ENCODE measurements at regions not wholly inside any gene's neighbourhood (a gene's known extent, or its start where the extent isn't known, plus 50 kb on each side); places are given as distances from the start of the nearest gene placed in this dataset.

DNA sequence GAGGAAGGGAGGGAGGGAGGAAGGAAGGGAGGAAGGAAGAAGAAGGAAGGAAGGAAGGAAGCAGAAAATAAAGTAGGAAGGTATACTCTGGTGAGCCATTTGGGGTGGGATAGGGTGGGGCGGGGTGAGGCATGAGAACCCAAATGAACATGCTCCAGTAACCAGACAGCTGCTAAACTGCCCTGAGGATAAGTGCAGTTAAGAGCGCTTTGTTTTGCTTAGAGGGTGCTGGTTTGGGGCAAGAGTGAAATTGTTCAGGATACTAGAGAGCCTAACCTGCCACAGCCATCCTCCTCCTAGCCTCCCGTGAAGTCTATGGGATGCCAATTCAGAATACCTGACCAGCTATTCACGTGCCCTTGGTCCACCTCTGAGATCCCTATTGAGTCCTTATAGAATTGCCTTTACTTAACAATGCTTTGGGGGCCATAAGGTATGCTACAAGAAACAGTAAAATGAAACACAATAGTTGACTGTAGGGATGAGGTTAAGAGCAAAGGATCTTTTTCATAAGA is 59.0 kb upstream of the ATF3 start:
- ATAC-seq (ENCODE audit: low FRiP score) (no peak), DNase-seq (no peak)
- no peaks in the 10 kb centered on the region for H3K9me3 ChIP-seq (ENCODE audit: control insufficient read depth, low read length)
- no peaks in the 10 kb centered on the region for H3K4me1 ChIP-seq (ENCODE audit: control insufficient read depth in 1 of 2, insufficient read depth in 2 of 2, low read length in 2 of 2)
- H3K36me3 ChIP-seq (ENCODE audit: control insufficient read depth in 1 of 2, insufficient read depth in 2 of 2, low read length in 1 of 2) = no peaks in the 10 kb centered on the region
- no peaks in the 10 kb centered on the region for H3K27me3 ChIP-seq (ENCODE audit: control insufficient read depth in 1 of 2, insufficient read depth in 2 of 2, low read length in 1 of 2)
- H3K27ac ChIP-seq (ENCODE audit: low read depth in 1 of 2, low read length in 2 of 2) = no peak overlapping the region
- 69 to 70% methylated on average over 4 of the region's 4 CpGs for WGBS, 2 donors
- intact Hi-C loops (cut with DNase I) = no loop called here
- H3K4me3 ChIP-seq (ENCODE audit: low read length in 2 of 2) = no peak overlapping the region

GRCh38 chr1:212551929-212552328 is 56.6 kb upstream of the ATF3 start:
- no peak overlapping the region for H3K27ac ChIP-seq (ENCODE audit: low read depth in 1 of 2, low read length in 2 of 2)
- H3K4me1 ChIP-seq (ENCODE audit: control insufficient read depth in 1 of 2, insufficient read depth in 2 of 2, low read length in 2 of 2) = no peaks in the 10 kb centered on the region
- no peaks in the 10 kb centered on the region for H3K36me3 ChIP-seq (ENCODE audit: control insufficient read depth in 1 of 2, insufficient read depth in 2 of 2, low read length in 1 of 2)
- intact Hi-C loops (cut with DNase I) = no loop called here
- ATAC-seq (ENCODE audit: low FRiP score) (no peak), DNase-seq (no peak)
- no peak overlapping the region for H3K4me3 ChIP-seq (ENCODE audit: low read length in 2 of 2)
- H3K9me3 ChIP-seq (ENCODE audit: control insufficient read depth, low read length) = no peaks in the 10 kb centered on the region
- no peaks in the 10 kb centered on the region for H3K27me3 ChIP-seq (ENCODE audit: control insufficient read depth in 1 of 2, insufficient read depth in 2 of 2, low read length in 1 of 2)
- 62 to 72% methylated on average over 4 of the region's 4 CpGs for WGBS, 2 donors

DNA sequence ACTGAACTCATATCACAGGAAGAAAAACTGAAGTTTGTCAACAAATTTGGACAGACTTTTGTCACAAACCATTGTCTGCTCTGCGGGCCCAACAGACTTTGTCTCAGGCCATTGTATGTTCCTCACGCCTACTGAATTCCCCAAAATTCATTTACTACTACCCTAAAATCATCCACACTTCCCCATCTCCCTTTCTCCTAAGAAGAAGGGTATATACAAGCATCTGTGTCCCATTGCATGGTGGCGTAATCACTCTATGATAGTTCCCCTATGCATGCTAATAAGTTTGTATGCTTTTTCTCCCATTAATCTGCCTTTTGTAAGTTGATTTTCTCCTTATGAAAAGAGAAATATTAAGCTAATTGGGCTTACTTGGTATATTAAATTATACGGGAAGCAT is 54.9 kb upstream of the ATF3 start:
- 84 to 93% methylated on average over 4 of the region's 4 CpGs for WGBS, 2 donors
- no peak overlapping the region for H3K27ac ChIP-seq (ENCODE audit: low read depth in 1 of 2, low read length in 2 of 2)
- ATAC-seq (ENCODE audit: low FRiP score) = no peak
- intact Hi-C loops (cut with DNase I) = no loop called here
- H3K4me1 ChIP-seq (ENCODE audit: control insufficient read depth in 1 of 2, insufficient read depth in 2 of 2, low read length in 2 of 2) = no peaks in the 10 kb centered on the region
- no peaks in the 10 kb centered on the region for H3K36me3 ChIP-seq (ENCODE audit: control insufficient read depth in 1 of 2, insufficient read depth in 2 of 2, low read length in 1 of 2)
- no peaks in the 10 kb centered on the region for H3K9me3 ChIP-seq (ENCODE audit: control insufficient read depth, low read length)
- no peak for DNase-seq
- H3K4me3 ChIP-seq (ENCODE audit: low read length in 2 of 2) = no peak overlapping the region
- no peaks in the 10 kb centered on the region for H3K27me3 ChIP-seq (ENCODE audit: control insufficient read depth in 1 of 2, insufficient read depth in 2 of 2, low read length in 1 of 2)

DNA sequence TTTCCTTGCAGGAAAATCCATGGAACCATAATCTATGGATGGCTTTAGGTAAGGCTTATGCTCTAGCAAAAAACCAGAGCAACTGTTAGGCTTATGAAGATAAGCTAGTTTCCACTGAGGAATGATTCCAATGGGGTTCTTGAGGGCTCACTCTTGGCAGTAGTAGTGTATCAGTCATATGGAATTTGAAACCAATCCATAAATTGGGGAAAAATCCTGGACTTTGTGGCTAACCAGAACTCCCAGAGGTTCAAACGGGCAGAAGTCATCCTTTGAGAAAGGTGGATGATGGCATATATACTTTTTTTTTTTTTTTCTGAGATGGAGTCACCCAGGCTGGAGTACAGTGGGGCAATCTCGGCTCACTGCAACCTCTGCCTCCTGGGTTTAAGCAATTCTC is 54.2 kb upstream of the ATF3 start:
- 87 to 93% methylated on average over 2 of the region's 2 CpGs for WGBS, 2 donors
- no peak for ATAC-seq (ENCODE audit: low FRiP score)
- no peaks in the 10 kb centered on the region for H3K36me3 ChIP-seq (ENCODE audit: control insufficient read depth in 1 of 2, insufficient read depth in 2 of 2, low read length in 1 of 2)
- H3K4me1 ChIP-seq (ENCODE audit: control insufficient read depth in 1 of 2, insufficient read depth in 2 of 2, low read length in 2 of 2) = no peaks in the 10 kb centered on the region
- no peaks in the 10 kb centered on the region for H3K9me3 ChIP-seq (ENCODE audit: control insufficient read depth, low read length)
- no peak overlapping the region for H3K27ac ChIP-seq (ENCODE audit: low read depth in 1 of 2, low read length in 2 of 2)
- no peak overlapping the region for H3K4me3 ChIP-seq (ENCODE audit: low read length in 2 of 2)
- DNase-seq = no peak
- H3K27me3 ChIP-seq (ENCODE audit: control insufficient read depth in 1 of 2, insufficient read depth in 2 of 2, low read length in 1 of 2) = no peaks in the 10 kb centered on the region
- intact Hi-C loops (cut with DNase I) = no loop called here

GRCh38 chr1:212555426-212555825 is 53.1 kb upstream of the ATF3 start:
- Histone ChIP-seq H3K36me3 (ENCODE audit: control insufficient read depth in 1 of 2, insufficient read depth in 2 of 2, low read length in 1 of 2) (no peaks in the 10 kb centered on the region), H3K4me3 (ENCODE audit: low read length in 2 of 2) (no peak overlapping the region), H3K27ac (ENCODE audit: low read depth in 1 of 2, low read length in 2 of 2) (no peak overlapping the region), H3K4me1 (ENCODE audit: control insufficient read depth in 1 of 2, insufficient read depth in 2 of 2, low read length in 2 of 2) (no peaks in the 10 kb centered on the region), H3K9me3 (ENCODE audit: control insufficient read depth, low read length) (no peaks in the 10 kb centered on the region), H3K27me3 (ENCODE audit: control insufficient read depth in 1 of 2, insufficient read depth in 2 of 2, low read length in 1 of 2) (no peaks in the 10 kb centered on the region)
- ATAC-seq (ENCODE audit: low FRiP score) (no peak), DNase-seq (no peak)
- intact Hi-C loops (cut with DNase I) = loop anchor here (5.0 kb wide), 2 partner anchors 38 to 73 kb away; no protein-coding TSS in a partner anchor
- 82% methylated on average over 2 of the region's 2 CpGs for WGBS, 2 donors

GRCh38 chr1:212556822-212557549 is 51.6 kb upstream of the ATF3 start:
- no peak overlapping the region for H3K27ac ChIP-seq (ENCODE audit: low read depth in 1 of 2, low read length in 2 of 2)
- H3K9me3 ChIP-seq (ENCODE audit: control insufficient read depth, low read length) = no peaks in the 10 kb centered on the region
- DNase-seq = no peak
- H3K36me3 ChIP-seq (ENCODE audit: control insufficient read depth in 1 of 2, insufficient read depth in 2 of 2, low read length in 1 of 2) = no peaks in the 10 kb centered on the region
- intact Hi-C loops (cut with DNase I) = loop anchor here (5.0 kb wide), 2 partner anchors 40 to 75 kb away; no protein-coding TSS in a partner anchor
- no peaks in the 10 kb centered on the region for H3K4me1 ChIP-seq (ENCODE audit: control insufficient read depth in 1 of 2, insufficient read depth in 2 of 2, low read length in 2 of 2)
- no peaks in the 10 kb centered on the region for H3K27me3 ChIP-seq (ENCODE audit: control insufficient read depth in 1 of 2, insufficient read depth in 2 of 2, low read length in 1 of 2)
- H3K4me3 ChIP-seq (ENCODE audit: low read length in 2 of 2) = no peak overlapping the region
- WGBS, 2 donors = 96 to 99% methylated on average over 3 of the region's 3 CpGs
- ATAC-seq (ENCODE audit: low FRiP score) = no peak

GRCh38 chr1:212557739-212558692 is 50.5 kb upstream of the ATF3 start:
- peak; percentile 80 for ATAC-seq (ENCODE audit: low FRiP score)
- Histone ChIP-seq H3K27me3 (ENCODE audit: control insufficient read depth in 1 of 2, insufficient read depth in 2 of 2, low read length in 1 of 2) (no peaks in the 10 kb centered on the region), H3K9me3 (ENCODE audit: control insufficient read depth, low read length) (no peaks in the 10 kb centered on the region), H3K4me1 (ENCODE audit: control insufficient read depth in 1 of 2, insufficient read depth in 2 of 2, low read length in 2 of 2) (no peaks in the 10 kb centered on the region), H3K4me3 (ENCODE audit: low read length in 2 of 2) (peak overlapping the region; percentile 4 to 43), H3K36me3 (ENCODE audit: control insufficient read depth in 1 of 2, insufficient read depth in 2 of 2, low read length in 1 of 2) (no peaks in the 10 kb centered on the region), H3K27ac (ENCODE audit: low read depth in 1 of 2, low read length in 2 of 2) (peak overlapping the region in 1 of 2 donors; percentile 37)
- intact Hi-C loops (cut with DNase I) = loop anchor here (5.0 kb wide), 2 partner anchors 41 to 76 kb away; no protein-coding TSS in a partner anchor
- WGBS, 2 donors = 18 to 19% methylated on average over 46 to 47 of the region's 47 CpGs
- peak in 1 of 2 donors; percentile 89 for DNase-seq

GRCh38 chr1:212558693-212559480 is 49.7 kb upstream of the ATF3 start:
- intact Hi-C loops (cut with DNase I) = loop anchor here (5.0 kb wide), 2 partner anchors 42 to 77 kb away; no protein-coding TSS in a partner anchor
- 3% methylated on average over 54 to 62 of the region's 62 CpGs for WGBS, 2 donors
- Histone ChIP-seq H3K27ac (ENCODE audit: low read depth in 1 of 2, low read length in 2 of 2) (peak overlapping the region in 1 of 2 donors; percentile 100), H3K9me3 (ENCODE audit: control insufficient read depth, low read length) (no peaks in the 10 kb centered on the region), H3K4me1 (ENCODE audit: control insufficient read depth in 1 of 2, insufficient read depth in 2 of 2, low read length in 2 of 2) (no peaks in the 10 kb centered on the region), H3K36me3 (ENCODE audit: control insufficient read depth in 1 of 2, insufficient read depth in 2 of 2, low read length in 1 of 2) (no peaks in the 10 kb centered on the region), H3K4me3 (ENCODE audit: low read length in 2 of 2) (peak overlapping the region; percentile 4 to 43), H3K27me3 (ENCODE audit: control insufficient read depth in 1 of 2, insufficient read depth in 2 of 2, low read length in 1 of 2) (no peaks in the 10 kb centered on the region)
- peak; percentile 95 for ATAC-seq (ENCODE audit: low FRiP score)
- peak; percentile 95 to 96 for DNase-seq
